Heart left ventricle (tissue), 16 donors: ENCODE measurements at regions not wholly inside any gene's neighbourhood (a gene's known extent, or its start where the extent isn't known, plus 50 kb on each side); places are given as distances from the start of the nearest gene placed in this dataset.

ENCODE experiments used
- ATAC-seq, 4 donors: fragments of 200-7000 bp; cut with Tn5 transposase; one replicate each; pipeline ENCODE4 v1.9.1; 2020 to 2022; ENCODE audit warnings: moderate library complexity in 4 of 4, mild to moderate bottlenecking in 3 of 4, moderate number of reproducible peaks in 1 of 4
- DNase-seq, 5 donors: peaks; one replicate each; pipeline ENCODE4 v3.0.0-alpha.2; 2020
- H3K27ac ChIP-seq, 12 donors: fragments of 200-600 bp; sonication (generic) in 4 of 12; one replicate each; pipeline versions ENCODE4 v1.5.0 to v1.8.0; 2016 to 2022; ENCODE audit warnings: mild to moderate bottlenecking in 2 of 12
- H3K27me3 ChIP-seq, 9 donors: fragments of 200-600 bp; sonication (generic) in 2 of 9; one replicate each; pipeline versions ENCODE4 v1.5.1 to v1.8.0; 2016 to 2022; ENCODE audit warnings: mild to moderate bottlenecking in 3 of 9
- H3K36me3 ChIP-seq, 9 donors: fragments of 200-600 bp; sonication (generic) in 2 of 9; one replicate each; pipeline versions ENCODE4 v1.5.0 to v1.8.0; 2018 to 2022; ENCODE audit warnings: mild to moderate bottlenecking in 2 of 9
- H3K4me1 ChIP-seq, 12 donors: fragments of 200-600 bp; sonication (generic) in 4 of 12; one replicate each; pipeline versions ENCODE4 v1.5.0 to v1.8.0; 2016 to 2022; ENCODE audit warnings: mild to moderate bottlenecking in 3 of 12
- H3K4me3 ChIP-seq, 12 donors: fragments of 200-600 bp; sonication (generic) in 4 of 12; one replicate each; pipeline versions ENCODE4 v1.5.0 to v1.8.0; 2017 to 2022; ENCODE audit warnings: mild to moderate bottlenecking in 9 of 12, moderate library complexity in 4 of 12
- H3K9me3 ChIP-seq, 12 donors: fragments of 200-600 bp; sonication (generic) in 4 of 12; one replicate each; pipeline versions ENCODE4 v1.5.0 to v1.8.0; 2016 to 2022; ENCODE audit warnings: mild to moderate bottlenecking in 1 of 12
- POLR2A ChIP-seq, 2 donors: fragments of 450-650 bp; IDR thresholded peaks; one replicate each; pipeline ENCODE4 v1.6.1; 2017; ENCODE audit warnings: antibody characterized with exemption in 2 of 2, mild to moderate bottlenecking in 2 of 2, moderate library complexity in 2 of 2
- WGBS, 4 donors: extraction: QIAGEN DNeasy Blood & Tissue Kit in 2 of 4; methylation state at CpG; one replicate each; pipeline versions ENCODE4 v1.1.5 to v1.1.7; 2013 to 2018; 5-methylcytosine and 5-hydroxymethylcytosine counted together
- intact Hi-C, 10 donors: fragments of 100-400 bp; cut with DNase I; formaldehyde crosslinking; loops; one replicate each; pipeline versions ENCODE4 v1.11.1 to v1.14.2; 2022
- TF ChIP-seq, protein P1 (sequence below), 12 donors: fragments of 200-600 bp; sonication (generic) in 4 of 12; IDR thresholded peaks; one replicate each; pipeline versions ENCODE4 v1.5.0 to v1.8.0; 2018 to 2022; ENCODE audit warnings: antibody characterized with exemption in 12 of 12, mild to moderate bottlenecking in 5 of 12
- donor health status: ischemic (EF 13 %, LVEDD 7.1; RV severe dilation, severe dysfunction).
- donor health status: healthy with polysubstance abuse.
- donor health status: DM: no; HTN: yes; CAD: no.
- donor health status: DM: no; HTN: no; CAD: no.
- donor health status: ischemic (EF 25% LVEDD 6.9; RV normal size, moderate dysfunction).
- donor health status: ischemic (EF 25% LVEDD 5.7; RV mildly dilated, moderate dysfunction).
- donor health status: healthy.
- donor health status: DM: yes; HTN: yes; CAD: no.
- donor health status: ischemic (EF 35%, LVEDD 5.7; RV mildly dilated, moderate dysfunction).
- donor health status: nonischemic (EF 11% LVEDD 7.7; RV severe dilation, severe dysfunction).
- donor health status: DM: yes; HTN: yes; CAD: no.
- donor health status: PGD.
- donor health status: ischemic (EF 29% LVEDD 5.4; RV normal size, mild dysfunction).
- donor health status: nonischemic (EF 23%, LVEDD 6.1; RV moderate dilation, normal function).

DNA sequence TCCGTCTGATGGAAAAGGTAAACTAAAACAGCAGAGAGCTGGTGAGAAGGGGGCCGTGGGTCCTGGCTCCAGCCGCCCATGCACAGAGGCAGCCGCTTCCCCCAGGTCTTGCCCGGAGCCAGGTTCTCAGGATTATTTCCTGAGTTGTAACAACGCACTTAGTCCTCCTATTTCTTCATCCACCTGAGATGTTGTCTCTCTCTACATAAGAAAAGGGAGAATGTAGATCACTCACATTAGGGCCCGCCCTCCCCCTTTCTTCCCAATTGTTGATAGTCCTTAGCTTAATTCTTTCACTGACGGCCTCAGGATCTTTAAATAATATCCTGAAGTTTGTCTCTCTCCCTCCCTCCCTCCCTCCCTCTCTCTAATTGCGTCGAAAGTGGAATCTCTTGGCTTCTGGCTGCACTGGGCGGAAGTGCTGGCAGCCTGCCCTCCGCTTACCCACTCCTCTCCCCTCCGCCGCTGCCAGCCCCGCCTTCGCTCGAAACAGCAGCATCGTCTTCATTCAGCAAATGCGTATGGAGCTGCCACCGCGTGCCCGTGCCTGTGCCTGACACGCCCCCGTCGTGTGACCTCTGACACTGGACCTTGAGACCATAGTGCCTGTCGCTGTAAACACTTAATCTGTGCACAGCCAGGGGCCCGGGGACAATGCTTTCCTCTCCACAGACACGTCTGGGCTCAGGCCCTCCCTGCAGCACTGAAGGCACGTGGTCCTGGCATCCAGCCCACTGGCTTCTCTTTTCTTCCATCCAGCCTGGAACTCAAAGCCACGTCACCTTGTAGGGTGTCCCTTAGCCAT, 174.5 kb upstream of the PPP2R2D start:
- Histone ChIP-seq H3K4me3 (peak overlapping the region in 5 of 12 donors; percentile 15 to 39 (median 24)), H3K4me1 (peaks cover 0 to 13% (median 6%) of the 10 kb centered on the region in 12 donors), H3K9me3 (no peaks in the 10 kb centered on the region), H3K27me3 (peaks cover 0 to 6% (median 0%) of the 10 kb centered on the region in 9 donors), H3K27ac (no peak overlapping the region), H3K36me3 (no peaks in the 10 kb centered on the region)
- peak in 4 of 5 donors; percentile 39 to 67 (median 44) for DNase-seq
- ATAC-seq: peak in 3 of 4 donors; percentile 21 to 73 (median 62)
- TF ChIP-seq, protein P1, sequence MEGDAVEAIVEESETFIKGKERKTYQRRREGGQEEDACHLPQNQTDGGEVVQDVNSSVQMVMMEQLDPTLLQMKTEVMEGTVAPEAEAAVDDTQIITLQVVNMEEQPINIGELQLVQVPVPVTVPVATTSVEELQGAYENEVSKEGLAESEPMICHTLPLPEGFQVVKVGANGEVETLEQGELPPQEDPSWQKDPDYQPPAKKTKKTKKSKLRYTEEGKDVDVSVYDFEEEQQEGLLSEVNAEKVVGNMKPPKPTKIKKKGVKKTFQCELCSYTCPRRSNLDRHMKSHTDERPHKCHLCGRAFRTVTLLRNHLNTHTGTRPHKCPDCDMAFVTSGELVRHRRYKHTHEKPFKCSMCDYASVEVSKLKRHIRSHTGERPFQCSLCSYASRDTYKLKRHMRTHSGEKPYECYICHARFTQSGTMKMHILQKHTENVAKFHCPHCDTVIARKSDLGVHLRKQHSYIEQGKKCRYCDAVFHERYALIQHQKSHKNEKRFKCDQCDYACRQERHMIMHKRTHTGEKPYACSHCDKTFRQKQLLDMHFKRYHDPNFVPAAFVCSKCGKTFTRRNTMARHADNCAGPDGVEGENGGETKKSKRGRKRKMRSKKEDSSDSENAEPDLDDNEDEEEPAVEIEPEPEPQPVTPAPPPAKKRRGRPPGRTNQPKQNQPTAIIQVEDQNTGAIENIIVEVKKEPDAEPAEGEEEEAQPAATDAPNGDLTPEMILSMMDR (IDR thresholded peaks at IDR 0.05): no peak
- TF ChIP-seq POLR2A (IDR thresholded peaks at IDR 0.05): no peak
- intact Hi-C loops: no loop called here
- 17 to 28% (median 22%) methylated on average over 30 of the region's 30 CpGs for WGBS, 4 donors

DNA sequence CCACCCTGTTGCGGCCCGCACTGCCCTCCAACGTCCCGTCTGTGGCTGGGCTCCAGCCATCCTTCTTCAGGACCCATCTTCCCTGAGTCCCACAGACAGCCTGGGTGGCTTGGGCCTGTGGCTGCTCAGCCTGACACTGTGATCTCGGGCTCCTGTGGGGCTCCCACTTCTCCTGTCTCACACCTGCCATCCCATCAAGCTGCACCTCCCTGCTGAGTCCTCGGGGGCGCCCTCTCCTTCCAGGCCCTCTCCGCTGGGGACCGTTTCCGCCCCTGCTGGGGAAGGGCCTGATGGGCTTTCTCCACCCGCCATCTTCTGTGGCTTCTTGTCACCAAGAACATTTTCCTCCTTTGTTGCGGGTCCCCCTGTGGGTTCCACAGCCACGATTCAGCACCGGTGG, 173.8 kb upstream of the PPP2R2D start:
- ATAC-seq: no peak
- intact Hi-C loops: no loop called here
- WGBS, 4 donors: 65 to 75% (median 71%) methylated on average over 14 of the region's 14 CpGs

DNA sequence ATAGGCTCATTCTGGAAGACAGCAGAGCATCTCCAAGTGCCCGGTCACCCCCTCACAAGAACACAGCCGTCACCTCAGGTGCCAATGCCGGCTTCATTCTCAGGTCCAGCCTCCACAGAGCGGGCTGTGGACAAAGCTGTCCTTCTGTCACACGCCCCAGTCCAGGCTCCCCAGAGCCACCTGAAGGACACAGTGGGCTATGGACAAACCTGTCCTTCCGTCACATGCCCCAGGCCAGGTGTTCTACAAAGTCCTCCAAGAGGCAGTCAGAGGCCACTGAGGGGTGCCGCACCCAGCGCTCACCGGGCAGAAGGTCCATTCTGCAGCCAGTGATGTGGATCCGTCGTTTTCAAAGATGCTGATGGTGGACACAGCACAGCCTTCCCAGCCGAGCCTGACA, 173.2 kb upstream of the PPP2R2D start:
- DNase-seq (no peak), ATAC-seq (no peak)
- WGBS, 4 donors: 89 to 95% (median 94%) methylated on average over 9 to 12 of the region's 12 CpGs
- Histone ChIP-seq H3K27ac (no peak overlapping the region), H3K4me3 (no peak overlapping the region), H3K36me3 (no peaks in the 10 kb centered on the region), H3K9me3 (peaks cover 0 to 7% (median 0%) of the 10 kb centered on the region in 12 donors), H3K27me3 (peaks cover 0 to 6% (median 0%) of the 10 kb centered on the region in 9 donors), H3K4me1 (peaks cover 0 to 13% (median 6%) of the 10 kb centered on the region in 12 donors)
- intact Hi-C loops: no loop called here
- TF ChIP-seq, protein P1 (IDR thresholded peaks at IDR 0.05): no peak
- TF ChIP-seq POLR2A (IDR thresholded peaks at IDR 0.05): no peak

More for the DNA sequence above, 173.8 kb upstream of the PPP2R2D start:
- no peak for DNase-seq
- no peak overlapping the region for H3K27ac ChIP-seq
- peaks cover 0 to under 1% (median 0%) of the 10 kb centered on the region in 12 donors for H3K9me3 ChIP-seq
- H3K4me3 ChIP-seq: no peak overlapping the region
- TF ChIP-seq, protein P1 (IDR thresholded peaks at IDR 0.05): no peak
- TF ChIP-seq POLR2A (IDR thresholded peaks at IDR 0.05): no peak
- H3K4me1 ChIP-seq: peaks cover 0 to 13% (median 6%) of the 10 kb centered on the region in 12 donors
- H3K36me3 ChIP-seq: no peaks in the 10 kb centered on the region
- H3K27me3 ChIP-seq: peaks cover 0 to 6% (median 0%) of the 10 kb centered on the region in 9 donors
